ENCODE measurements at regions not wholly inside any gene's neighbourhood (a gene's known extent, or its start where the extent isn't known, plus 50 kb on each side); places are given as distances from the start of the nearest gene placed in this dataset.

DNA sequence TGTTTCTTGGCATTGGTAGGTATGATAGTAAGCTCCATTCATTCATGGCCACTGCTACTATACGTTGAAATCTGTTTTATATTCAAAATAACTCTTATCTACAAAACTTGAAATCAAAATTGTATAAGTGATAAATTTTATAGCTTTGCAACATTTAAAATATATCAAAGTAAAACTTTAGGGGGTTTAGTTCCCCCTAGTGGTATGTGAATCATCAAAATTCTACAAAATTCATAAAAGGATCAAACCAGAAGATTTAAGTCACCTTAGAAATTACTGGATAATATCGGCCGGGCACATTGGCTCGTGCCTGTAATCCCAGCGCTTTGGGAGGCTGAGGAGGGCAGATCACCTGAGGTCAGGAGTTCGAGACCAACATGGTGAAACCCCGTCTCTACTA, 243.0 kb upstream of the CDH18 start:
- Histone ChIP-seq H3K27ac (ENCODE audit: low read depth in 2 of 2, low read length in 2 of 2) (no peak overlapping the region), H3K4me3 (ENCODE audit: low read length in 3 of 3) (no peak overlapping the region), H3K9ac (ENCODE audit: low read length in 3 of 3) (no peak overlapping the region), H3K4me1 (ENCODE audit: control insufficient read depth in 2 of 3, insufficient read depth in 2 of 3, low read depth in 1 of 3, low read length in 3 of 3) (no peaks in the 10 kb centered on the region), H3K36me3 (ENCODE audit: control insufficient read depth in 2 of 3, insufficient read depth in 3 of 3, low read length in 3 of 3) (no peaks in the 10 kb centered on the region), H3K9me3 (ENCODE audit: control insufficient read depth in 2 of 3, insufficient read depth in 1 of 3, low read length in 3 of 3) (peaks cover 0 to 7% (median 0%) of the 10 kb centered on the region in 3 donors), H3K27me3 (ENCODE audit: control insufficient read depth, insufficient read depth, low read length) (no peaks in the 10 kb centered on the region)
- intact Hi-C loops (cut with DNase I): no loop called here
- DNase-seq (no peak), FAIRE-seq (no peak)
- TF ChIP-seq, protein P1, sequence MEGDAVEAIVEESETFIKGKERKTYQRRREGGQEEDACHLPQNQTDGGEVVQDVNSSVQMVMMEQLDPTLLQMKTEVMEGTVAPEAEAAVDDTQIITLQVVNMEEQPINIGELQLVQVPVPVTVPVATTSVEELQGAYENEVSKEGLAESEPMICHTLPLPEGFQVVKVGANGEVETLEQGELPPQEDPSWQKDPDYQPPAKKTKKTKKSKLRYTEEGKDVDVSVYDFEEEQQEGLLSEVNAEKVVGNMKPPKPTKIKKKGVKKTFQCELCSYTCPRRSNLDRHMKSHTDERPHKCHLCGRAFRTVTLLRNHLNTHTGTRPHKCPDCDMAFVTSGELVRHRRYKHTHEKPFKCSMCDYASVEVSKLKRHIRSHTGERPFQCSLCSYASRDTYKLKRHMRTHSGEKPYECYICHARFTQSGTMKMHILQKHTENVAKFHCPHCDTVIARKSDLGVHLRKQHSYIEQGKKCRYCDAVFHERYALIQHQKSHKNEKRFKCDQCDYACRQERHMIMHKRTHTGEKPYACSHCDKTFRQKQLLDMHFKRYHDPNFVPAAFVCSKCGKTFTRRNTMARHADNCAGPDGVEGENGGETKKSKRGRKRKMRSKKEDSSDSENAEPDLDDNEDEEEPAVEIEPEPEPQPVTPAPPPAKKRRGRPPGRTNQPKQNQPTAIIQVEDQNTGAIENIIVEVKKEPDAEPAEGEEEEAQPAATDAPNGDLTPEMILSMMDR (IDR thresholded peaks at IDR 0.05; ENCODE audit: borderline replicate concordance, extremely low read depth, insufficient read depth): no peak

DNA sequence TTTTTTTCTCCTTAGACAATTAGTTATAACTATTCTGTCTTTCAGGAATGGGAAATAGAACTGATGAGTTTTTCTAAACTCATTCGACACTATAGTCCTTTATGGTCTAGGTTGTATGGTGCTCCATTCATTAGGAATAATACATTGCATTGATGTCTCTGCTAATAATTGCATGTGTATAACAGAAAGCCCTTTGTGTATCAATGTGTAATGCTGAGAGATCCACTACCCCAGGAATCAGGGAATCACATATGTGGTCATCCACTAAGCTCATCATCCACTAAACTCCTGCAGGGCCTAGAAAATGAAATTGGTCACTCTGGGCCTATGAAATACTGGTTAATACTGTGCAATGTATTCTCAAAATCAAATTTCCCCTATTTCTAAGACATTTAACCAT, 242.0 kb upstream of the CDH18 start:
- Histone ChIP-seq H3K27me3 (ENCODE audit: control insufficient read depth, insufficient read depth, low read length) (no peaks in the 10 kb centered on the region), H3K36me3 (ENCODE audit: control insufficient read depth in 2 of 3, insufficient read depth in 3 of 3, low read length in 3 of 3) (no peaks in the 10 kb centered on the region), H3K9ac (ENCODE audit: low read length in 3 of 3) (no peak overlapping the region), H3K9me3 (ENCODE audit: control insufficient read depth in 2 of 3, insufficient read depth in 1 of 3, low read length in 3 of 3) (no peaks in the 10 kb centered on the region), H3K4me1 (ENCODE audit: control insufficient read depth in 2 of 3, insufficient read depth in 2 of 3, low read depth in 1 of 3, low read length in 3 of 3) (no peaks in the 10 kb centered on the region), H3K4me3 (ENCODE audit: low read length in 3 of 3) (no peak overlapping the region), H3K27ac (ENCODE audit: low read depth in 2 of 2, low read length in 2 of 2) (no peak overlapping the region)
- FAIRE-seq (no peak), DNase-seq (no peak)
- intact Hi-C loops (cut with DNase I): no loop called here
- TF ChIP-seq, protein P1 (IDR thresholded peaks at IDR 0.05; ENCODE audit: borderline replicate concordance, extremely low read depth, insufficient read depth): no peak

DNA sequence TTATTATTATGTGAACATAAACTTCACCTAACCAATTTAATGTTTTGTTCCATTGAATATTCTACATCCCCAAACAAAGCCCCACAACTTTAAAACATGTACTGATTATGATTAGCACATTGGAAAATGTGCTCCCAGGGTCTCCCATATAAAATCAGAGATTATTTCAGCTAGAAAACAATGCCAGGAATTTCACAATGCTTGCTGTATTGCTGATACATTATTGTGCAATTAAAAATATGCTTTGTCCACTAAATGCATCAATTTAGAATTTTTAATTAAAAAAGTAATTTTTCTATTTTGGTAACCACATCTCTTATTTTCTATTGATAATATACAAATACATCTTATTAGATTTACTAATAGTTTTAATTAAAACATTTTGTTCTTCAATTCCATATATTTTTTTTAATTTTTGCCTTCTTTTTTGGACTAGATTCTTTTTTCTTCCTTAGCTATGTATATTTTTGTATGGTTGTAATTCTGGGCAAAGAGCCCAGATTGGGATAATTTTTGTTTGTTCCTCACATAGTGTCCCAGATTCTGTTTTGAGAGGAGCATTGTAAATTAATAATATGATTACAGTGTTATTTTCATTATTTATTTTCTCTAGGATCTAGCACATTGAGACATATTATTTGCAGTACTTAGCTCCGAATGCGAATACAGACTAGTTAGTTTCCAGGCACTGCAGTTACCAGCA, 241.5 kb upstream of the CDH18 start:
- Histone ChIP-seq H3K4me1 (ENCODE audit: control insufficient read depth in 2 of 3, insufficient read depth in 2 of 3, low read depth in 1 of 3, low read length in 3 of 3) (no peaks in the 10 kb centered on the region), H3K27ac (ENCODE audit: low read depth in 2 of 2, low read length in 2 of 2) (no peak overlapping the region)
- FAIRE-seq: peak; percentile 13

More for the DNA sequence above, 241.5 kb upstream of the CDH18 start:
- intact Hi-C loops (cut with DNase I): no loop called here
- TF ChIP-seq, protein P1 (IDR thresholded peaks at IDR 0.05; ENCODE audit: borderline replicate concordance, extremely low read depth, insufficient read depth): no peak
- Histone ChIP-seq H3K9me3 (ENCODE audit: control insufficient read depth in 2 of 3, insufficient read depth in 1 of 3, low read length in 3 of 3) (no peaks in the 10 kb centered on the region), H3K9ac (ENCODE audit: low read length in 3 of 3) (no peak overlapping the region), H3K27me3 (ENCODE audit: control insufficient read depth, insufficient read depth, low read length) (no peaks in the 10 kb centered on the region), H3K4me3 (ENCODE audit: low read length in 3 of 3) (no peak overlapping the region), H3K36me3 (ENCODE audit: control insufficient read depth in 2 of 3, insufficient read depth in 3 of 3, low read length in 3 of 3) (no peaks in the 10 kb centered on the region)
- DNase-seq: no peak

Measured in kidney (tissue), 13 donors.